ENCODE measurements at regions not wholly inside any gene's neighbourhood (a gene's known extent, or its start where the extent isn't known, plus 50 kb on each side); places are given as distances from the start of the nearest gene placed in this dataset.
"Not testable (repeated sequence)": the region's sequence is repeated elsewhere in the genome, so short reads cannot be mapped to it uniquely, and the experiment has no call there.

- DNase-seq (ENCODE audit: low read depth in 2 of 2) = not testable (repeated sequence)
Observed at GRCh38 chr1:845641-846040, 78.1 kb upstream of the SAMD11 start.

- not testable (repeated sequence) for DNase-seq (ENCODE audit: low read depth in 2 of 2)
Observed at GRCh38 chr1:849873-850272, 73.8 kb upstream of the SAMD11 start.

GRCh38 chr1:850318-850717, 73.4 kb upstream of the SAMD11 start:
- not testable (repeated sequence) for DNase-seq (ENCODE audit: low read depth in 2 of 2)

GRCh38 chr1:851398-851797, 72.3 kb upstream of the SAMD11 start:
- DNase-seq (ENCODE audit: low read depth in 2 of 2) = not testable (repeated sequence)

- not testable (repeated sequence) for DNase-seq (ENCODE audit: low read depth in 2 of 2)
Observed at GRCh38 chr1:851841-852240, 71.9 kb upstream of the SAMD11 start.

GRCh38 chr1:855202-855981, 68.3 kb upstream of the SAMD11 start:
- not testable (repeated sequence) for DNase-seq (ENCODE audit: low read depth in 2 of 2)

- not testable (repeated sequence) for DNase-seq (ENCODE audit: low read depth in 2 of 2)
Observed at GRCh38 chr1:856541-857057, 67.1 kb upstream of the SAMD11 start.

GRCh38 chr1:857926-858648, 65.6 kb upstream of the SAMD11 start:
- DNase-seq (ENCODE audit: low read depth in 2 of 2) = not testable (repeated sequence)

GRCh38 chr1:858649-859041, 65.1 kb upstream of the SAMD11 start:
- DNase-seq (ENCODE audit: low read depth in 2 of 2) = not testable (repeated sequence)

- DNase-seq (ENCODE audit: low read depth in 2 of 2) = not testable (repeated sequence)
Observed at GRCh38 chr1:860941-861340, 62.8 kb upstream of the SAMD11 start.

- DNase-seq (ENCODE audit: low read depth in 2 of 2) = no peak
Observed at GRCh38 chr1:861714-862113, 62.0 kb upstream of the SAMD11 start.

GRCh38 chr1:862601-863000, 61.1 kb upstream of the SAMD11 start:
- DNase-seq (ENCODE audit: low read depth in 2 of 2) = not testable (repeated sequence)

GRCh38 chr1:865633-866032, 58.1 kb upstream of the SAMD11 start:
- DNase-seq (ENCODE audit: low read depth in 2 of 2) = not testable (repeated sequence)

GRCh38 chr1:866095-866494, 57.6 kb upstream of the SAMD11 start:
- DNase-seq (ENCODE audit: low read depth in 2 of 2) = no peak

GRCh38 chr1:866631-867299, 57.0 kb upstream of the SAMD11 start:
- DNase-seq (ENCODE audit: low read depth in 2 of 2) = not testable (repeated sequence)

- not testable (repeated sequence) for DNase-seq (ENCODE audit: low read depth in 2 of 2)
Observed at GRCh38 chr1:867550-867949, 56.2 kb upstream of the SAMD11 start.

GRCh38 chr1:869499-870244, 54.1 kb upstream of the SAMD11 start:
- peak; percentile 79 to 83 for DNase-seq (ENCODE audit: low read depth in 2 of 2)

All from stimulated activated CD4-positive, alpha-beta T cell treated with anti-CD3 and anti-CD28 coated beads, Interleukin-1b, Interleukin-23, amount 100 ng/mL, for 4 hours (primary cell).